IPS-20b (cell line): ENCODE measurements at regions not wholly inside any gene's neighbourhood (a gene's known extent, or its start where the extent isn't known, plus 50 kb on each side); places are given as distances from the start of the nearest gene placed in this dataset.

Experiments used
- H3K27ac ChIP-seq: one replicate; pipeline ENCODE4 v1.5.1; 2013; ENCODE audit warnings: low read length
- H3K27me3 ChIP-seq: 2 replicates; pipeline ENCODE4 v1.6.1; 2013; ENCODE audit warnings: mild to moderate bottlenecking, low read length, inconsistent platforms; ENCODE audit not compliant: insufficient read depth
- H3K36me3 ChIP-seq: 2 replicates; pipeline ENCODE4 v1.6.1; 2013; ENCODE audit warnings: low read depth, mild to moderate bottlenecking, inconsistent platforms, low read length, moderate library complexity; ENCODE audit not compliant: insufficient read depth
- H3K4me1 ChIP-seq: 2 replicates; pipeline ENCODE4 v1.6.1; 2013; ENCODE audit warnings: mild to moderate bottlenecking, control low read depth, inconsistent platforms, low read length, moderate library complexity; ENCODE audit not compliant: insufficient read depth
- H3K4me3 ChIP-seq: 2 replicates; pipeline ENCODE4 v1.5.1; 2013; ENCODE audit warnings: mild to moderate bottlenecking, low read length, inconsistent platforms
- H3K9ac ChIP-seq: 2 replicates; pipeline ENCODE4 v1.6.1; 2013; ENCODE audit warnings: low read depth, mild to moderate bottlenecking, inconsistent platforms, low read length, moderate library complexity
- H3K9me3 ChIP-seq: 2 replicates; pipeline ENCODE4 v1.6.1; 2013; ENCODE audit warnings: mild to moderate bottlenecking, low read depth, low read length, inconsistent platforms; ENCODE audit not compliant: insufficient read depth

GRCh38 chr7:83882551-83882950 is 233.6 kb upstream of the SEMA3E start:
- Histone ChIP-seq H3K4me1 (no peaks in the 10 kb centered on the region), H3K27ac (no peak overlapping the region), H3K4me3 (no peak overlapping the region), H3K27me3 (no peaks in the 10 kb centered on the region), H3K9ac (no peak overlapping the region), H3K9me3 (no peaks in the 10 kb centered on the region), H3K36me3 (no peaks in the 10 kb centered on the region)

- H3K27ac ChIP-seq, result no peak overlapping the region
- no peak overlapping the region for H3K9ac ChIP-seq
- no peak overlapping the region for H3K4me3 ChIP-seq
- no peaks in the 10 kb centered on the region for H3K4me1 ChIP-seq
- H3K9me3 ChIP-seq, result no peaks in the 10 kb centered on the region
- no peaks in the 10 kb centered on the region for H3K36me3 ChIP-seq
- no peaks in the 10 kb centered on the region for H3K27me3 ChIP-seq
Measured at GRCh38 chr7:83879063-83879462, 230.1 kb upstream of the SEMA3E start.

- no peaks in the 10 kb centered on the region for H3K9me3 ChIP-seq
- no peaks in the 10 kb centered on the region for H3K36me3 ChIP-seq
- no peaks in the 10 kb centered on the region for H3K27me3 ChIP-seq
- no peak overlapping the region for H3K9ac ChIP-seq
- no peak overlapping the region for H3K27ac ChIP-seq
- no peaks in the 10 kb centered on the region for H3K4me1 ChIP-seq
- no peak overlapping the region for H3K4me3 ChIP-seq
Measured at GRCh38 chr7:83878614-83879013, 229.7 kb upstream of the SEMA3E start.

GRCh38 chr7:83876593-83876992 is 227.7 kb upstream of the SEMA3E start:
- no peak overlapping the region for H3K4me3 ChIP-seq
- 0 out of 2 replicates have a peak overlapping the region, but pooled peaks have one; percentile 33 for H3K9ac ChIP-seq
- H3K36me3 ChIP-seq, result no peaks in the 10 kb centered on the region
- H3K9me3 ChIP-seq, result no peaks in the 10 kb centered on the region
- no peaks in the 10 kb centered on the region for H3K27me3 ChIP-seq
- no peak overlapping the region for H3K27ac ChIP-seq
- H3K4me1 ChIP-seq, result no peaks in the 10 kb centered on the region

GRCh38 chr7:83873459-83873858 is 224.5 kb upstream of the SEMA3E start:
- Histone ChIP-seq H3K27ac (no peak overlapping the region), H3K4me1 (no peaks in the 10 kb centered on the region), H3K27me3 (no peaks in the 10 kb centered on the region), H3K36me3 (no peaks in the 10 kb centered on the region), H3K4me3 (no peak overlapping the region), H3K9me3 (no peaks in the 10 kb centered on the region), H3K9ac (no peak overlapping the region)

- H3K36me3 ChIP-seq, result no peaks in the 10 kb centered on the region
- H3K4me1 ChIP-seq, result no peaks in the 10 kb centered on the region
- H3K4me3 ChIP-seq, result no peak overlapping the region
Measured at GRCh38 chr7:83872501-83872900, 223.6 kb upstream of the SEMA3E start.

GRCh38 chr7:83870515-83870914 is 221.6 kb upstream of the SEMA3E start:
- Histone ChIP-seq H3K36me3 (no peaks in the 10 kb centered on the region), H3K4me3 (no peak overlapping the region), H3K4me1 (no peaks in the 10 kb centered on the region)

More at GRCh38 chr7:83872501-83872900, 223.6 kb upstream of the SEMA3E start:
- no peaks in the 10 kb centered on the region for H3K9me3 ChIP-seq
- no peak overlapping the region for H3K9ac ChIP-seq
- no peaks in the 10 kb centered on the region for H3K27me3 ChIP-seq
- no peak overlapping the region for H3K27ac ChIP-seq

GRCh38 chr7:83866582-83866981 is 217.6 kb upstream of the SEMA3E start:
- Histone ChIP-seq H3K9me3 (no peaks in the 10 kb centered on the region), H3K27ac (no peak overlapping the region), H3K27me3 (no peaks in the 10 kb centered on the region), H3K4me3 (no peak overlapping the region), H3K36me3 (no peaks in the 10 kb centered on the region), H3K9ac (no peak overlapping the region), H3K4me1 (no peaks in the 10 kb centered on the region)

More at GRCh38 chr7:83870515-83870914, 221.6 kb upstream of the SEMA3E start:
- H3K27me3 ChIP-seq, result no peaks in the 10 kb centered on the region
- no peak overlapping the region for H3K9ac ChIP-seq
- H3K9me3 ChIP-seq, result no peaks in the 10 kb centered on the region
- H3K27ac ChIP-seq, result no peak overlapping the region

- Histone ChIP-seq H3K4me1 (no peaks in the 10 kb centered on the region), H3K9me3 (no peaks in the 10 kb centered on the region), H3K9ac (no peak overlapping the region), H3K27ac (no peak overlapping the region), H3K36me3 (no peaks in the 10 kb centered on the region), H3K4me3 (no peak overlapping the region), H3K27me3 (no peaks in the 10 kb centered on the region)
Measured at GRCh38 chr7:83864551-83864950, 215.6 kb upstream of the SEMA3E start.

- Histone ChIP-seq H3K9ac (no peak overlapping the region), H3K36me3 (no peaks in the 10 kb centered on the region), H3K27me3 (no peaks in the 10 kb centered on the region), H3K4me1 (no peaks in the 10 kb centered on the region), H3K4me3 (no peak overlapping the region), H3K9me3 (no peaks in the 10 kb centered on the region), H3K27ac (no peak overlapping the region)
Measured at GRCh38 chr7:83863906-83864305, 215.0 kb upstream of the SEMA3E start.

GRCh38 chr7:83861876-83862275 is 212.9 kb upstream of the SEMA3E start:
- no peak overlapping the region for H3K4me3 ChIP-seq
- no peaks in the 10 kb centered on the region for H3K27me3 ChIP-seq
- no peaks in the 10 kb centered on the region for H3K36me3 ChIP-seq
- H3K27ac ChIP-seq, result no peak overlapping the region
- no peaks in the 10 kb centered on the region for H3K9me3 ChIP-seq
- H3K9ac ChIP-seq, result no peak overlapping the region
- no peaks in the 10 kb centered on the region for H3K4me1 ChIP-seq

- no peak overlapping the region for H3K9ac ChIP-seq
- H3K27ac ChIP-seq, result no peak overlapping the region
- H3K9me3 ChIP-seq, result no peaks in the 10 kb centered on the region
- H3K27me3 ChIP-seq, result no peaks in the 10 kb centered on the region
- H3K36me3 ChIP-seq, result no peaks in the 10 kb centered on the region
- no peak overlapping the region for H3K4me3 ChIP-seq
- H3K4me1 ChIP-seq, result no peaks in the 10 kb centered on the region
Measured at GRCh38 chr7:83859827-83860226, 210.9 kb upstream of the SEMA3E start.

GRCh38 chr7:83857691-83858090 is 208.8 kb upstream of the SEMA3E start:
- no peaks in the 10 kb centered on the region for H3K36me3 ChIP-seq
- no peak overlapping the region for H3K4me3 ChIP-seq
- H3K27me3 ChIP-seq, result no peaks in the 10 kb centered on the region
- H3K9me3 ChIP-seq, result no peaks in the 10 kb centered on the region
- no peak overlapping the region for H3K9ac ChIP-seq
- H3K27ac ChIP-seq, result no peak overlapping the region
- H3K4me1 ChIP-seq, result no peaks in the 10 kb centered on the region
